Nephron progenitor cell (in vitro differentiated cells): ENCODE measurements at regions not wholly inside any gene's neighbourhood (a gene's known extent, or its start where the extent isn't known, plus 50 kb on each side); places are given as distances from the start of the nearest gene placed in this dataset.
A peak's percentile ranks its signal among the peaks of the same experiment; 100 is the strongest.

Experiments
- DNase-seq: peaks from one replicate; pipeline ENCODE4 v3.0.0; 2021
- H3K27ac Mint-ChIP-seq: 2 replicates; pipeline ENCODE4 v1.8.0; 2021; ENCODE audit warnings: mild to moderate bottlenecking, moderate library complexity, mixed read lengths
- H3K27me3 Mint-ChIP-seq: 2 replicates; pipeline ENCODE4 v1.8.0; 2021; ENCODE audit warnings: mild to moderate bottlenecking, low read depth, mixed read lengths; ENCODE audit not compliant: poor library complexity
- H3K36me3 Mint-ChIP-seq: 2 replicates; pipeline ENCODE4 v1.8.0; 2021; ENCODE audit warnings: low read depth, mixed read lengths
- H3K4me1 Mint-ChIP-seq: 2 replicates; pipeline ENCODE4 v1.8.0; 2021; ENCODE audit warnings: mixed read lengths
- H3K4me3 Mint-ChIP-seq: 2 replicates; pipeline ENCODE4 v1.8.0; 2021; ENCODE audit warnings: mild to moderate bottlenecking, moderate library complexity, mixed read lengths
- H3K9me3 Mint-ChIP-seq: 2 replicates; pipeline ENCODE4 v1.8.0; 2021; ENCODE audit warnings: mild to moderate bottlenecking, moderate library complexity, mixed read lengths
- TF ChIP-seq, protein P1 (sequence below): fragments of 200-600 bp; sonication (generic); IDR thresholded peaks from 2 replicates; pipeline ENCODE4 v1.5.0; 2021; ENCODE audit warnings: antibody characterized with exemption

DNA sequence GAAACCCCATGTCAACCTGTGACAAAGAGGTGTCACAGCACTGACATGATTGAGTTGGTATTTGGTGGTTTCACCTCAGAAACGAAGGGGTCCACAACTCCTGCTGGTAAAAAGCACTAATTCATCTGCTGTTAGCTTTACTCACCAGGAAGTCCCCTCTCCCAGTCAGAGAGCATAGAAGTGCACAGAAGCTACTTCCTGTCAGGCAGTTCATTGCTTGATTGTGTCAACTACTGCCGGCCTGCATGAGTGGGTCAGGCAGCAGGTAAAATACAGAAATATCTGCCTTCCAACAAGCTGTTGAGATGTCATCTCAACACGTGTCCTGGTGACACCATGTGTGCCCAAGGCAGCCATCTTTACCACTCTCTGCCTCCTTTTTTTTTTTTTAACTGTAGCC is 596.6 kb upstream of the NR2F2 start:
- Mint-ChIP-seq H3K4me1 (peaks cover 19% of the 10 kb centered on the region), H3K36me3 (peaks cover 7% of the 10 kb centered on the region), H3K27ac (no peak overlapping the region), H3K4me3 (no peak overlapping the region), H3K27me3 (peaks cover 4% of the 10 kb centered on the region), H3K9me3 (peaks cover 15% of the 10 kb centered on the region)
- TF ChIP-seq, protein P1, sequence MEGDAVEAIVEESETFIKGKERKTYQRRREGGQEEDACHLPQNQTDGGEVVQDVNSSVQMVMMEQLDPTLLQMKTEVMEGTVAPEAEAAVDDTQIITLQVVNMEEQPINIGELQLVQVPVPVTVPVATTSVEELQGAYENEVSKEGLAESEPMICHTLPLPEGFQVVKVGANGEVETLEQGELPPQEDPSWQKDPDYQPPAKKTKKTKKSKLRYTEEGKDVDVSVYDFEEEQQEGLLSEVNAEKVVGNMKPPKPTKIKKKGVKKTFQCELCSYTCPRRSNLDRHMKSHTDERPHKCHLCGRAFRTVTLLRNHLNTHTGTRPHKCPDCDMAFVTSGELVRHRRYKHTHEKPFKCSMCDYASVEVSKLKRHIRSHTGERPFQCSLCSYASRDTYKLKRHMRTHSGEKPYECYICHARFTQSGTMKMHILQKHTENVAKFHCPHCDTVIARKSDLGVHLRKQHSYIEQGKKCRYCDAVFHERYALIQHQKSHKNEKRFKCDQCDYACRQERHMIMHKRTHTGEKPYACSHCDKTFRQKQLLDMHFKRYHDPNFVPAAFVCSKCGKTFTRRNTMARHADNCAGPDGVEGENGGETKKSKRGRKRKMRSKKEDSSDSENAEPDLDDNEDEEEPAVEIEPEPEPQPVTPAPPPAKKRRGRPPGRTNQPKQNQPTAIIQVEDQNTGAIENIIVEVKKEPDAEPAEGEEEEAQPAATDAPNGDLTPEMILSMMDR, result no peak
- DNase-seq, result no peak

DNA sequence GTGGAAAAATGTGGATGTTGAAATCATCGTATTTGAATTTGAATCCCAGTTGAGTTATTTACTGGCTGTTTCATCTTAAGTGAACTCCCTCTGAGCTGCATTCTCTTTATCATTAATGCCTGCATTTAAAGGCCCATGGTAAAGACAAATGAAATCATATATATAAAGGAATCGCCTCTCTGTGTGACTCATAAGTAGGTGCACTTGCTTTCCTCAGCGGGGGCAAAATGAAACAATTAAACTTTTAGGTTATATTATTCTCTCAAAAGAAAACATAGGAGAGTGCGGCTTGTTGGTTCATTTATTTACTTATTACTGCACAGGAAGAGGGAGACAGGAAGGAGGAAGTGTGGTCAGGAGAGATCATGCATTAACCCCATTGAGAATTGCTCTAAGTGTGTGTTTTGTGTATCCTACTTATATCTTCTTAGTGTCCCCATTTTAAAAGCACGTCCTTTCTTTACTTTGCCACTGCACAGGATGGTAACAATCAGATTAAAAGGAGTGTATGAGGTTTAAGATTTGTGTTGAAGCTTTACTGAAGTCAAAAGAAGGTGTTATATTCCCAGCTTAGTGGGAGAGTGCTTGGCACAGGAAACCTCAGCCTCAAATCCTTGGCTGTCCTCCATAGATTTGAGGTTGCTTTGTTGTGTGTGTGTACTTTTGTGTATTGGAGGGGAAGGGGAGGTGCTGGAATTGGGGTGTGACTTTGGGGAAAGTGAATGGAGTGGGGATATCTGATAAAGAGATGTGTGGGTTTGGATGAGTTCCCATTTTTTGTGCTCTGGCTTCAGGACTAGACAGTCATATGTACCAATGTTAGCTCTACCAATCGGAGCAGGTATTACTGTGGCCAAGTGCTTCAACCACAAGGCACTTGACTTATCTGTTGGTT is 595.8 kb upstream of the NR2F2 start:
- Mint-ChIP-seq H3K27me3 (peaks cover 4% of the 10 kb centered on the region), H3K36me3 (peaks cover 7% of the 10 kb centered on the region), H3K4me1 (peaks cover 23% of the 10 kb centered on the region), H3K27ac (no peak overlapping the region), H3K4me3 (no peak overlapping the region), H3K9me3 (peaks cover 15% of the 10 kb centered on the region)
- no peak for DNase-seq
- TF ChIP-seq, protein P1, result no peak

DNA sequence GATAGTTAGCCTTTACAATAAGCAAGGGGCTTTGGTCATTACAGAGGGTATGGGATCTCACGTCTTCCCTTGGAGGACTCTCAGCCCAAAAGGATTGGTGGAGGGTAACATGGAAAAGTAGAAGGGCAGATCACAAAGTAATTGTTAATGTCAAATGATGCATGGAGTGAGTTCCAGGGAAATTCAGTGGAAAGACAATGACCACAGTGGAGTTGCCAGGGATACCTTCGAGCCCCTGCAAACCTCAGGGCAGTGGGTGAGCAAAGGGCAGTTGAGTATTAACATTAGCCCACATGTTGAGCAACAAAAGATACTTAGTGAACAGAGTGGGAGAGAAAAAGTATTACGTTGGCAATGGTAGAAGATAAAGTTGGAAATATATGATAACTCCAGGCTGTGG is 593.4 kb upstream of the NR2F2 start:
- Mint-ChIP-seq H3K4me3 (no peak overlapping the region), H3K4me1 (peaks cover 28% of the 10 kb centered on the region), H3K27ac (peak overlapping the region; percentile 51), H3K9me3 (peaks cover 15% of the 10 kb centered on the region), H3K36me3 (peaks cover 7% of the 10 kb centered on the region), H3K27me3 (peaks cover 4% of the 10 kb centered on the region)
- DNase-seq, result no peak
- TF ChIP-seq, protein P1, result no peak

DNA sequence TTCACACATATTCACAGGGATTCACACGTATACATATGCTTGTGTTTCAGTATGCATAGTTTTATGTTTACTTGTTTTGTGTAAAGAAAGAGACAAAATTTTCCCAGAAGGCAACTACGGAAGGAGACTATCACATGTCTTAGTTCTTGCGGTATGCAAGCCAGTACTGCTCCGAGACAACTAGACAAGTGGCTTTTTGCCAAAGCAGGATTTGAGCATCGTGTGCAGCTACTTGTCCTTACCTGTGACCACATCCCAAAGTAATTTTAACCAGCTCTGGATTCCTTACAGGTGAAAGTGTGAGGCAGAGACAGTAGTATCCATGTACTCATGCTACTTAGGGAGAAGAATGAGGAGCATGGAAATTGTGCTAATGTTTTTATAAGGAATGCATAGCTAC is 591.4 kb upstream of the NR2F2 start:
- H3K4me3 Mint-ChIP-seq, result no peak overlapping the region
- TF ChIP-seq, protein P1, result no peak
- DNase-seq, result no peak
- peaks cover 20% of the 10 kb centered on the region for H3K9me3 Mint-ChIP-seq
- peaks cover 16% of the 10 kb centered on the region for H3K4me1 Mint-ChIP-seq
- peaks cover 7% of the 10 kb centered on the region for H3K27me3 Mint-ChIP-seq
- H3K36me3 Mint-ChIP-seq, result peaks cover 14% of the 10 kb centered on the region
- H3K27ac Mint-ChIP-seq, result no peak overlapping the region

DNA sequence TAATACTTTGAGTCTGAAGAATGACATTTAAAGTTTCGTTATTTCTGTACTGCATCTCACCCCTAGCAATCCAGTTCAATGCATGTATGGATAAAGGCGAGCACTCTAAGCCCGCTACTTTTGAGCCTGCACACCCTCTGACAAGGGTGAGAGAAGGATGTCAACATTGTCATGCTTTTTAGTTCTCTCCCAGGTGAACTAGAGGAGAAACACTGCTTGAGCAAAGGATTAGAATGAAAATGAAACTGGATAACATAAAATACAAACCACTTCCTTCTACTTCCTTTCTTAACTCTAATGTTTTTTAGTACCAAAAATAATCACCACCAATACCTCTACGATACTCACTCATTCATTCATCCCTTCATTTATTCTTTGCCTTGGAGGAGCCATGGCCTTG is 588.7 kb upstream of the NR2F2 start:
- no peak overlapping the region for H3K4me3 Mint-ChIP-seq
- TF ChIP-seq, protein P1, result no peak
- no peak for DNase-seq
- peaks cover 7% of the 10 kb centered on the region for H3K27me3 Mint-ChIP-seq
- H3K36me3 Mint-ChIP-seq, result peaks cover 11% of the 10 kb centered on the region
- peaks cover 12% of the 10 kb centered on the region for H3K4me1 Mint-ChIP-seq
- no peak overlapping the region for H3K27ac Mint-ChIP-seq
- H3K9me3 Mint-ChIP-seq, result peaks cover 13% of the 10 kb centered on the region

DNA sequence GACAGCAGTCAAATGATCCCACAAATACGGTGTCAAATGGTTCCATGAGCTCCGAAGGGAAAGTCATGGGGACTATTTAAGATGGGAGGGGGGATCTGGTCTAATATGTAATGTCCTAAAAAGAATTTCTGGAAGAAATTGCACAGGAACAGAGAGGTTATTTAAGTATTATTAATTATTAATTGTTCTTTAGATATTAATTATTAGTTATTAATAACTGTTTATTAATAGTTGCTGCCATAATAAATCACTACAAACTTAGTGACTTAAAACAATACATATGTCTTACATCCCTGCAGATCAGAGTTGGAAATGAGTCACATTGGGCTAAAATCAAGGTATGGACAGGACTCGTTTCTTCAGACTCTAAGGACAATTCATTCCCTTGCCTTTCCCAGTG is 588.2 kb upstream of the NR2F2 start:
- Mint-ChIP-seq H3K4me3 (no peak overlapping the region), H3K27me3 (peaks cover 4% of the 10 kb centered on the region), H3K9me3 (peaks cover 13% of the 10 kb centered on the region), H3K36me3 (peaks cover 11% of the 10 kb centered on the region), H3K4me1 (peaks cover 17% of the 10 kb centered on the region), H3K27ac (no peak overlapping the region)
- DNase-seq, result no peak
- TF ChIP-seq, protein P1, result no peak
